D721Med (cell line): ENCODE measurements at regions not wholly inside any gene's neighbourhood (a gene's known extent, or its start where the extent isn't known, plus 50 kb on each side); places are given as distances from the start of the nearest gene placed in this dataset.

Source experiments
- DNase-seq: peaks from one replicate; pipeline ENCODE4 v3.0.0; 2011; ENCODE audit warnings: low spot score; ENCODE audit not compliant: insufficient read length
- FAIRE-seq: peaks from 2 replicates; lab custom pipeline; 2011; peaks lifted over from hg19 to GRCh38; lab: Jason Lieb, UNC
- CTCF ChIP-seq: IDR thresholded peaks from 2 replicates; pipeline ENCODE4 v1.5.1; 2012; ENCODE audit warnings: mild to moderate bottlenecking, control low read depth; ENCODE audit not compliant: insufficient read depth; ENCODE audit errors: missing control alignments

- DNase-seq, result no peak
- TF ChIP-seq CTCF, result no peak
- no peak for FAIRE-seq
Observed at GRCh38 chr7:42761486-42761885, 150.4 kb downstream of the C7orf25 start.

- no peak for DNase-seq
- FAIRE-seq, result no peak
- TF ChIP-seq CTCF, result no peak
Observed at GRCh38 chr7:42758124-42758523, 153.7 kb downstream of the C7orf25 start.

- TF ChIP-seq CTCF, result no peak
- no peak for FAIRE-seq
- DNase-seq, result no peak
Observed at GRCh38 chr7:42756841-42757240, 155.0 kb downstream of the C7orf25 start.

GRCh38 chr7:42753811-42754363 is 158.0 kb downstream of the C7orf25 start:
- no peak for TF ChIP-seq CTCF
- FAIRE-seq (no peak), DNase-seq (no peak)

- no peak for DNase-seq
- no peak for FAIRE-seq
- no peak for TF ChIP-seq CTCF
Observed at GRCh38 chr7:42753367-42753766, 158.5 kb downstream of the C7orf25 start.

GRCh38 chr7:42750172-42750571 is 161.7 kb downstream of the C7orf25 start:
- no peak for DNase-seq
- no peak for FAIRE-seq
- no peak for TF ChIP-seq CTCF

- no peak for TF ChIP-seq CTCF
- no peak for FAIRE-seq
- DNase-seq, result no peak
Observed at GRCh38 chr7:42747044-42747443, 164.8 kb downstream of the C7orf25 start.
